H9 (cell line): ENCODE measurements at regions not wholly inside any gene's neighbourhood (a gene's known extent, or its start where the extent isn't known, plus 50 kb on each side); places are given as distances from the start of the nearest gene placed in this dataset.
A peak's percentile ranks its signal among the peaks of the same experiment; 100 is the strongest.

Experiments used
- DNase-seq: peaks from one replicate; pipeline ENCODE4 v3.0.0-alpha.2; 2017
- H2AFZ ChIP-seq: one replicate; pipeline ENCODE4 v1.6.1; 2013; ENCODE audit warnings: mild to moderate bottlenecking, low read length, control low read depth, moderate library complexity
- H2AK5ac ChIP-seq: 2 replicates; pipeline ENCODE4 v1.6.1; 2013; ENCODE audit warnings: low read length, control low read depth, mixed read lengths; ENCODE audit not compliant: insufficient read length
- H2BK120ac ChIP-seq: one replicate; pipeline ENCODE4 v1.6.1; 2013; ENCODE audit warnings: low read depth, mild to moderate bottlenecking, low read length, control low read depth, inconsistent platforms; ENCODE audit not compliant: poor library complexity, severe bottlenecking
- H2BK12ac ChIP-seq: 2 replicates; pipeline ENCODE4 v1.6.1; 2013; ENCODE audit warnings: low read length, control low read depth, mixed read lengths, low read depth; ENCODE audit not compliant: insufficient read length
- H2BK15ac ChIP-seq: 2 replicates; pipeline ENCODE4 v1.6.1; 2013; ENCODE audit warnings: low read depth, low read length, control low read depth
- H2BK20ac ChIP-seq: one replicate; pipeline ENCODE4 v1.6.1; 2013; ENCODE audit warnings: low read depth, mild to moderate bottlenecking, low read length, control low read depth, inconsistent platforms; ENCODE audit not compliant: poor library complexity, severe bottlenecking
- H2BK5ac ChIP-seq: 2 replicates; pipeline ENCODE4 v1.6.1; 2013; ENCODE audit warnings: low read length, control low read depth, mixed read lengths; ENCODE audit not compliant: insufficient read length
- H3K14ac ChIP-seq: 2 replicates; pipeline ENCODE4 v1.6.1; 2013; ENCODE audit warnings: low read length, control low read depth; ENCODE audit not compliant: insufficient read depth
- H3K18ac ChIP-seq: 2 replicates; pipeline ENCODE4 v1.6.1; 2013; ENCODE audit warnings: low read depth, mild to moderate bottlenecking, mixed read lengths, low read length, control low read depth; ENCODE audit not compliant: insufficient read length
- H3K23ac ChIP-seq: 2 replicates; pipeline ENCODE4 v1.6.1; 2013; ENCODE audit warnings: low read length, control low read depth, mixed read lengths, low read depth; ENCODE audit not compliant: insufficient read length
- H3K23me2 ChIP-seq: 2 replicates; pipeline ENCODE4 v1.6.1; 2013; ENCODE audit warnings: low read depth, mild to moderate bottlenecking, mixed read lengths, low read length, control low read depth; ENCODE audit not compliant: insufficient read length, poor library complexity, severe bottlenecking
- H3K27ac ChIP-seq: 2 replicates; pipeline ENCODE4 v1.5.1; 2013; ENCODE audit warnings: low read length, control low read depth, mixed read lengths, low read depth; ENCODE audit not compliant: insufficient read length
- H3K27me3 ChIP-seq: 2 replicates; pipeline ENCODE4 v1.6.1; 2013; ENCODE audit warnings: low read length, control low read depth, inconsistent platforms; ENCODE audit not compliant: insufficient read depth
- H3K4ac ChIP-seq: 2 replicates; pipeline ENCODE4 v1.6.1; 2013; ENCODE audit warnings: low read depth, mild to moderate bottlenecking, control low read depth, inconsistent platforms, low read length, moderate library complexity
- H3K4me1 ChIP-seq: 2 replicates; pipeline ENCODE4 v1.6.1; 2013; ENCODE audit warnings: low read length, control low read depth, inconsistent platforms; ENCODE audit not compliant: insufficient read depth
- H3K4me2 ChIP-seq: 2 replicates; pipeline ENCODE4 v1.6.1; 2013; ENCODE audit warnings: low read length, control low read depth, mixed read lengths; ENCODE audit not compliant: insufficient read length, insufficient read depth
- H3K56ac ChIP-seq: 2 replicates; pipeline ENCODE4 v1.6.1; 2013; ENCODE audit warnings: low read depth, mild to moderate bottlenecking, mixed read lengths, low read length, control low read depth; ENCODE audit not compliant: insufficient read length
- H3K79me1 ChIP-seq: 2 replicates; pipeline ENCODE4 v1.6.1; 2013; ENCODE audit warnings: low read depth, mild to moderate bottlenecking, moderate library complexity, low read length, control low read depth, inconsistent platforms; ENCODE audit not compliant: insufficient read depth, poor library complexity, severe bottlenecking
- H3K79me2 ChIP-seq: 2 replicates; pipeline ENCODE4 v1.6.1; 2013; ENCODE audit warnings: low read length, control low read depth, inconsistent platforms; ENCODE audit not compliant: insufficient read depth
- H3K9ac ChIP-seq: 2 replicates; pipeline ENCODE4 v1.6.1; 2013; ENCODE audit warnings: low read length, control low read depth, mixed read lengths; ENCODE audit not compliant: insufficient read length; ENCODE audit errors: extremely low read depth
- H3K9me3 ChIP-seq: one replicate; pipeline ENCODE4 v1.6.1; 2013; ENCODE audit warnings: low read depth, low read length, inconsistent platforms; ENCODE audit not compliant: control insufficient read depth
- H3T11ph ChIP-seq: one replicate; pipeline ENCODE4 v1.6.1; 2013; ENCODE audit warnings: mild to moderate bottlenecking, low read length, control low read depth, inconsistent platforms
- H4K20me1 ChIP-seq: one replicate; pipeline ENCODE4 v1.6.1; 2013; ENCODE audit not compliant: control insufficient read depth, insufficient read length, insufficient read depth
- H4K5ac ChIP-seq: 2 replicates; pipeline ENCODE4 v1.6.1; 2013; ENCODE audit warnings: low read depth, mild to moderate bottlenecking, mixed read lengths, low read length, control low read depth; ENCODE audit not compliant: insufficient read length
- H4K8ac ChIP-seq: replicated peaks from 2 replicates; pipeline ENCODE4 v1.6.1; 2013; ENCODE audit warnings: low read length, control low read depth, mixed read lengths, low read depth; ENCODE audit not compliant: insufficient read length
- H4K91ac ChIP-seq: 2 replicates; pipeline ENCODE4 v1.6.1; 2013; ENCODE audit warnings: low read depth, mild to moderate bottlenecking, moderate library complexity, mixed read lengths, low read length, control low read depth; ENCODE audit not compliant: insufficient read length
- H3K27ac Mint-ChIP-seq, 3 experiments: 2 replicates in 2 of 3; 3 replicates in 1 of 3; pipeline ENCODE4 v1.8.0; 2020 to 2021; ENCODE audit warnings: mixed read lengths in 3 of 3, mild to moderate bottlenecking in 1 of 3, moderate library complexity in 1 of 3
- H3K27me3 Mint-ChIP-seq: 2 replicates; pipeline ENCODE4 v1.8.0; 2021; ENCODE audit warnings: low read depth, mild to moderate bottlenecking, moderate library complexity, mixed read lengths
- H3K36me3 Mint-ChIP-seq, 3 experiments: 2 replicates in 2 of 3; 3 replicates in 1 of 3; pipeline ENCODE4 v1.8.0; 2020 to 2021; ENCODE audit warnings: low read depth in 3 of 3, mixed read lengths in 3 of 3; ENCODE audit not compliant: insufficient read depth in 1 of 3
- H3K4me1 Mint-ChIP-seq, 2 experiments: 2 replicates each; pipeline ENCODE4 v1.8.0; 2020; ENCODE audit warnings: mixed read lengths in 2 of 2
- H3K4me3 Mint-ChIP-seq, 2 experiments: 2 replicates in 1 of 2; 3 replicates in 1 of 2; pipeline ENCODE4 v1.8.0; 2020 to 2021; ENCODE audit warnings: mild to moderate bottlenecking in 2 of 2, mixed read lengths in 2 of 2, moderate library complexity in 1 of 2
- H3K9me3 Mint-ChIP-seq, 2 experiments: 2 replicates in 1 of 2; 3 replicates in 1 of 2; pipeline ENCODE4 v1.8.0; 2020; ENCODE audit warnings: mild to moderate bottlenecking in 2 of 2, mixed read lengths in 2 of 2, moderate library complexity in 1 of 2
- CTCF ChIP-seq: fragments of 200-600 bp; sonication (generic); conservative IDR thresholded peaks from 3 replicates; pipeline ENCODE4 v1.8.0; 2021; ENCODE audit warnings: antibody characterized with exemption, mild to moderate bottlenecking
- WGBS: extraction: QIAGEN DNeasy Blood & Tissue Kit; methylation state at CpG from one replicate; pipeline ENCODE4 v1.1.7; 2013; ENCODE audit warnings: missing lambda C conversion rate, low lambda C conversion rate, mixed read lengths; ENCODE audit not compliant: insufficient read length; ENCODE audit errors: extremely low coverage; 5-methylcytosine and 5-hydroxymethylcytosine counted together

- H3T11ph ChIP-seq = no peak overlapping the region
- H3K79me1 ChIP-seq = no peaks in the 10 kb centered on the region
- H3K27me3 Mint-ChIP-seq = peaks cover 4% of the 10 kb centered on the region
- H4K91ac ChIP-seq = no peak overlapping the region
- H3K27me3 ChIP-seq = no peaks in the 10 kb centered on the region
- peak; percentile 8 for DNase-seq
- H4K5ac ChIP-seq = no peak overlapping the region
- H3K14ac ChIP-seq = no peak overlapping the region
- H3K23me2 ChIP-seq = no peaks in the 10 kb centered on the region
- no peak overlapping the region for H2BK15ac ChIP-seq
- H2BK20ac ChIP-seq = no peak overlapping the region
- H3K27ac Mint-ChIP-seq = no peak overlapping the region
- no peak overlapping the region for H3K9ac ChIP-seq
- no peak overlapping the region for H3K4ac ChIP-seq
- H2BK120ac ChIP-seq = no peak overlapping the region
- no peak overlapping the region for H2AFZ ChIP-seq
- no peaks in the 10 kb centered on the region for H4K20me1 ChIP-seq
- H3K79me2 ChIP-seq = no peaks in the 10 kb centered on the region
- no peaks in the 10 kb centered on the region for H3K4me1 ChIP-seq
- no peak overlapping the region for H2BK12ac ChIP-seq
- no peak overlapping the region for H3K4me2 ChIP-seq
- TF ChIP-seq CTCF = no peak
- peaks cover 2% of the 10 kb centered on the region in 2 experiments; a peak in 2 of 4 replicates for H3K4me1 Mint-ChIP-seq
- no peak overlapping the region for H4K8ac ChIP-seq
- no peak overlapping the region for H3K4me3 Mint-ChIP-seq
- H2AK5ac ChIP-seq = no peak overlapping the region
- H3K56ac ChIP-seq = no peak overlapping the region
- H3K9me3 ChIP-seq = no peaks in the 10 kb centered on the region
- no peaks in the 10 kb centered on the region for H3K9me3 Mint-ChIP-seq
- WGBS = no CpG with 5 or more reads among the region's 5 CpGs
- no peak overlapping the region for H3K23ac ChIP-seq
- no peak overlapping the region for H2BK5ac ChIP-seq
- no peak overlapping the region for H3K27ac ChIP-seq
- no peak overlapping the region for H3K18ac ChIP-seq
- H3K36me3 Mint-ChIP-seq = no peaks in the 10 kb centered on the region; a peak in 1 of 7 replicates
These were observed 408.0 kb downstream of the RPS24 start for GRCh38 chr10:78441694-78442093.
